Posterior vena cava (tissue), 2 donors: ENCODE measurements at regions not wholly inside any gene's neighbourhood (a gene's known extent, or its start where the extent isn't known, plus 50 kb on each side); places are given as distances from the start of the nearest gene placed in this dataset.
A peak's percentile ranks its signal among the peaks of the same experiment; 100 is the strongest.
"Not testable (repeated sequence)": the region's sequence is repeated elsewhere in the genome, so short reads cannot be mapped to it uniquely, and the experiment has no call there.

Experiments
- DNase-seq: peaks from one replicate; pipeline ENCODE4 v3.0.0-alpha.2; 2020; ENCODE audit warnings: low spot score
- intact Hi-C, 2 donors: fragments of 100-400 bp; cut with DNase I; formaldehyde crosslinking; loops; one replicate each; pipeline versions ENCODE4 v1.14.1 to v1.14.2; 2022 to 2023
- donor health status: DM: yes; HTN: yes; CAD: no.
- donor health status: DM: yes; HTN: yes; CAD: no.

- intact Hi-C loops, DNase-seq: not testable (repeated sequence)
Observed at GRCh38 chr1:145191272-145191675, 50.7 kb downstream of the PPIAL4D start.

GRCh38 chr1:145189543-145190030, 52.4 kb downstream of the PPIAL4D start:
- DNase-seq, intact Hi-C loops: not testable (repeated sequence)

GRCh38 chr1:145188869-145189542, 53.0 kb downstream of the PPIAL4D start:
- intact Hi-C loops, DNase-seq: not testable (repeated sequence)

GRCh38 chr1:145182606-145183413, 59.2 kb downstream of the PPIAL4D start:
- intact Hi-C loops = not testable (repeated sequence)

GRCh38 chr1:145176285-145176925, 65.6 kb downstream of the PPIAL4D start:
- intact Hi-C loops = not testable (repeated sequence)
- DNase-seq = peak; percentile 36

More at GRCh38 chr1:145182606-145183413, 59.2 kb downstream of the PPIAL4D start:
- DNase-seq = not testable (repeated sequence)

GRCh38 chr1:145174377-145174776, 67.6 kb downstream of the PPIAL4D start:
- intact Hi-C loops, DNase-seq: not testable (repeated sequence)

- intact Hi-C loops = not testable (repeated sequence)
- DNase-seq = peak; percentile 51
Observed at GRCh38 chr1:145168220-145168848, 72.6 kb downstream of the FAM72D start.

- intact Hi-C loops, DNase-seq: not testable (repeated sequence)
Observed at GRCh38 chr1:145164360-145164759, 68.6 kb downstream of the FAM72D start.
